ENCODE measurements at regions not wholly inside any gene's neighbourhood (a gene's known extent, or its start where the extent isn't known, plus 50 kb on each side); places are given as distances from the start of the nearest gene placed in this dataset.
"Not testable (repeated sequence)": the region's sequence is repeated elsewhere in the genome, so short reads cannot be mapped to it uniquely, and the experiment has no call there.

GRCh38 chr7:27418541-27418940 is 175.9 kb downstream of the EVX1 start:
- no peak for DNase-seq

- peak; percentile 30 for DNase-seq
Measured at GRCh38 chr7:27419581-27420177, 177.1 kb downstream of the EVX1 start.

GRCh38 chr7:27420702-27421101 is 178.1 kb downstream of the EVX1 start:
- no peak for DNase-seq

- no peak for DNase-seq
Measured at GRCh38 chr7:27423290-27423689, 180.7 kb downstream of the EVX1 start.

- no peak for DNase-seq
Measured at GRCh38 chr7:27423821-27424220, 181.2 kb downstream of the EVX1 start.

- no peak for DNase-seq
Measured at GRCh38 chr7:27424231-27424630, 181.6 kb downstream of the EVX1 start.

- DNase-seq, result no peak
Measured at GRCh38 chr7:27424749-27425148, 182.1 kb downstream of the EVX1 start.

GRCh38 chr7:27427416-27427815 is 184.8 kb downstream of the EVX1 start:
- no peak for DNase-seq

- no peak for DNase-seq
Measured at GRCh38 chr7:27430105-27430504, 187.5 kb downstream of the EVX1 start.

GRCh38 chr7:27431465-27431864 is 188.9 kb downstream of the EVX1 start:
- DNase-seq, result no peak

- no peak for DNase-seq
Measured at GRCh38 chr7:27433581-27433980, 191.0 kb downstream of the EVX1 start.

GRCh38 chr7:27434756-27435400 is 192.3 kb downstream of the EVX1 start:
- no peak for DNase-seq

GRCh38 chr7:27435461-27435860 is 192.9 kb downstream of the EVX1 start:
- no peak for DNase-seq

- DNase-seq, result no peak
Measured at GRCh38 chr7:27438881-27439589, 196.4 kb downstream of the EVX1 start.

- peak; percentile 40 for DNase-seq
Measured at GRCh38 chr7:27442455-27442854, 199.9 kb downstream of the EVX1 start.

GRCh38 chr7:27449046-27449445 is 206.4 kb downstream of the EVX1 start:
- DNase-seq, result not testable (repeated sequence)

GRCh38 chr7:27453702-27454405 is 208.8 kb downstream of the HIBADH start:
- DNase-seq, result peak; percentile 4

GRCh38 chr7:27457120-27457519 is 205.6 kb downstream of the HIBADH start:
- DNase-seq, result not testable (repeated sequence)

GRCh38 chr7:27457603-27458565 is 204.8 kb downstream of the HIBADH start:
- DNase-seq, result peak; percentile 10

- peak; percentile 20 for DNase-seq
Measured at GRCh38 chr7:27459021-27459730, 203.5 kb downstream of the HIBADH start.

GRCh38 chr7:27459731-27460053 is 203.0 kb downstream of the HIBADH start:
- DNase-seq, result no peak
